HG03064 (cell line): ENCODE measurements at regions not wholly inside any gene's neighbourhood (a gene's known extent, or its start where the extent isn't known, plus 50 kb on each side); places are given as distances from the start of the nearest gene placed in this dataset.

ENCODE experiments used
- ATAC-seq: cut with Tn5 transposase; IDR thresholded peaks from one replicate; pipeline ENCODE4 v1.9.1; 2021; ENCODE audit warnings: low read depth; ENCODE audit not compliant: unreplicated experiment

DNA sequence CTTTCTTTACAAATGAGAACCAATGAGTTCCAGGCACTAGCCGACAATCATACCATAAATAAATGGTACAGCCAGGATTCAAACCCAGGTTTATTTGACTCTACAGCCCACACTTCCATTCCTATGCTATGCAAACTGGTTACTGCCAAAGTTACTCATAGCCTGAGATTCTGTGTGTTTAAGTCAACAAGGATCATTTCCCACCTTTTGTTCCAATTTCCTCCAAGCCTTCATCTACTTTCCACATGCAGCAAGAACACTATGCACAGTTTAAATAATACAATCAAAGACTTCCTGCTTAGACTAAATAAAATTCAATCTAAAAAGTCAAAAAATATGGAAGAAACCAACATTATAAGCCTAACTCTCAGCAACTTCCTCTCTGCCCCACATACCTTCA, 59.2 kb upstream of the KLF12 start:
- ATAC-seq, result no peak

DNA sequence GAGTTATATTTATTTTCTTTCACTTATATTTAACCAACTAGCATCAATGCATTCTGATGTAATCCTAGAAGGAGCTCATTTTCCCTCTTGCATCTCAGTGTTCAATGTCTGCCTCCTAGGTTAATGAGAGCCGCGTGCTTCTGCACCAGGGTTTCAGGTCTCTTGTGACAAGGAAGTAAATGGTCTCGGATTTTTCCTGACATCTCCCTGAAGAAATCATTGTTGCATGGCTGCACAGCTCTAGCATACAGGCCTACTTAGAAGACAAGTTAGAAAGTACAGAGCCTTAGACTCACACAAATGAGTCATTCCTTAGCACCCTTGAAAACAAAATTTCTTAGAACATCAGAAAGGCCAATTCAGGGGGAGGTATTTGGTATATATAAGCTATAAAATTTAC, 57.2 kb upstream of the KLF12 start:
- ATAC-seq, result no peak

DNA sequence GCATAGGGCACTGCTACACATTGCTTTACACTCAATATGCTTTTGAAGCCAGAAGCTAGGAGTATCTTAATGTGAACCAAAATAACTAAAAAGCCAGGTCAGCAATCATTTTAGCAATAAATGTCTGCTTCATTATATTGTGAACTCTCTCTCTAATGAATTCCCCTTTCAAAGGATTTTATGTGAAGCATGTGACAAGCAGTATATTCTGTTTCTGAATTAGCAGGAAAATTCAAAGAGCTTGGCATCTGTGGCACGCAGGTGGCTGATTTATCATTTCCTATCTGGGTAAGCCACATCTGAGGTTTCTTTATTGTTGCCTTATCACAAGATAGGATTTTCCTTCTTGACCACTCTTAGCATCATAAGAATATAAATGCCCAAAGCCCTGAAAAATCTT, 56.8 kb upstream of the KLF12 start:
- no peak for ATAC-seq

DNA sequence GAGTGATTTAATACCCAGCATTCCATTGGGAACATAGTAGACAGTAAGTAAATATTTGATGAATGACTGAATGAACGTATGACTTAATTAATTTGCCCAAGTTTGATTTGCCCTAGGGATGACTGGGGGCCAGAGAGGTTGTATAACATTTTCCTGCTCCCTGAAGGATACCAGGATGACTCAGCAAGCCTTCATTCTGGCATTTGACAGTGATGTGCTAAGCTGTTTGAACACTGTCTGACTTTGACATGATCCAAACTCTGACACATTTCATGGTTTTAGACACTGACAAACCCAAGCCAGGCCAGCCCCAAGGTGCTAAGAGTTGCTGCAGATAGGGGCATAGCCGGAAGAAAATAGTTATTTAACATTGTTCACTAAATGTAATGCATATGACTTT, 53.4 kb upstream of the KLF12 start:
- no peak for ATAC-seq

DNA sequence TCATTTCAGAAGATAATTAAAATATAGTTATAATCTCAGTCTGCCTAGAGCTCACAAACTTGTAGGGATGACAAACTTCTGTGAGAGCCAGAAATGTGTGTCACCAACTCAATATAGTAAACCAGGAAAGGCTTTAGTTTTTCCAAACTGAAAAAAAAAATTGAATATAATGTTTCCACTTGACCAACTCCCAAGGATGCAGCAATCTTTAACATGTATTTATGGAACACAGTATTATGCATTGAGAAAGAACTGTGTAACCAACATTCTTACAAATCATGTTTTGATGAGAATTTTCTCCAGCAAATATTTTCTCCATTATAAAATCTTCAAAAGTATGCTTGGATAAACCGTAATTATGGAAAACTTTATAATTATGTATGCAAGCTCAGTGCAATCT, 50.1 kb upstream of the KLF12 start:
- ATAC-seq, result no peak
